Stomach (tissue), 4 donors: ENCODE measurements at regions not wholly inside any gene's neighbourhood (a gene's known extent, or its start where the extent isn't known, plus 50 kb on each side); places are given as distances from the start of the nearest gene placed in this dataset.

Experiments used
- CTCF ChIP-seq, 7 experiments: fragments of 450-650 bp in 4 of 7; fragments of 200-600 bp in 3 of 7; sonication (generic) in 3 of 7; IDR thresholded peaks; one replicate each; pipeline ENCODE4 v1.5.1; 2016 to 2019; ENCODE audit warnings: antibody characterized with exemption in 7 of 7, control low read depth in 2 of 7, mild to moderate bottlenecking in 1 of 7
- EP300 ChIP-seq: sonication (generic); formaldehyde crosslinking; IDR thresholded peaks from one replicate; pipeline ENCODE4 v1.6.1; 2017; ENCODE audit warnings: antibody characterized with exemption
- POLR2A ChIP-seq, 4 donors: fragments of 450-650 bp; IDR thresholded peaks; one replicate each; pipeline ENCODE4 v1.6.1; 2016; ENCODE audit warnings: antibody characterized with exemption in 4 of 4, control low read depth in 2 of 4, mild to moderate bottlenecking in 1 of 4, moderate library complexity in 1 of 4
- POLR2AphosphoS5 ChIP-seq, 3 donors: sonication (generic); formaldehyde crosslinking; IDR thresholded peaks; one replicate each; pipeline ENCODE4 v1.6.1; 2016; ENCODE audit warnings: antibody characterized with exemption in 3 of 3

DNA sequence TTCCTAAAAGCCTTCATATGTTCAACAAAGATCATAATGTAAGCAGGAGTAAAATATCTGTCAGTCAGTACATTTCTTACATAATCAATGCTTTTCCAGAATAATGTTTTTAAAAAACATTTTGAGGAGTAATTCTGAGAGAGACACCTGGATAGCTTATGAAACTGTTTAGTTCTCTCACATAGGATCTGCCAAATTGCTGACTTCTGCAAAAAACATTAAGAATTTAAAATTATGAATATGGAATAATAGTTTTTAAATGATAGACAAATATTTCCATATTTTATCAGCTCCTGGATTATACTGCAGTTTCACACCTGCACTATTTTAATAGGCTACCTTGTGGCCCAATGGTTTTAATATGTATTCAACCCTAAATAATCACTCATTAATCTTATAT is 142.7 kb upstream of the RUNX1 start:
- TF ChIP-seq CTCF (IDR thresholded peaks at IDR 0.05), result no peak
- no peak for TF ChIP-seq POLR2AphosphoS5 (IDR thresholded peaks at IDR 0.05)
- no peak for TF ChIP-seq POLR2A (IDR thresholded peaks at IDR 0.05)
- no peak for TF ChIP-seq EP300
